ENCODE measurements at regions not wholly inside any gene's neighbourhood (a gene's known extent, or its start where the extent isn't known, plus 50 kb on each side); places are given as distances from the start of the nearest gene placed in this dataset.

DNA sequence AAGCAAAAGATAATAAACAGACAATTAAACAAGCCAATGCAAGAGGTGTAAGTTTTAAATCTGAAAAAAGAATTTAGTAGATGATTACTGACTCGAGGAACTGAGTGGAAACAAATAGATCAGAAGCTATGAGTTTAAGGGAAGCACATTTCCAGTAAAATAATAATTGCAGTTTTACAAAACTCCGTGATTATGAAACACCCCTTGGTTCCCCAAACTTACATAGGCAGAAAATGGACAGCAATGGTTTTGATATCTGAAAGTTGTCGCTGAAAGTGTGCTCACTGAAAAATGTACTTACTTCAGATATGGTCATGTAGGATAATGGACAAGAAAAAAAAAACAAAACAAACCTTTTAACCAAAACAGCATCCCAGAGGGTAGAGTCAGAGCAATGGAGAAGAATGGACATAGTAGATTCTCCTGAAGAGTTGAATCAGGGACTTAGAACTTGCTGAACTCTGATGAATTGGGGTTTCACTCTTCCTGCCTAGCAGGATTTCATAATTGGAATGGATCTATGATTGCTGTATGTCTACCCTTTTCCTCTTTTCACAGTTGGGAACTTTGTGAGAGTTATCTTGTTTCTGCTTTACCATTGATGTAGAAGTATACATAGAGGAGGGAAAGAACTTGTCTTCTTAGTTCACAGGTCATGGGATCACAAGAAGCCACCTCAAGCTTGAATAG lies 305.6 kb upstream of the ZEB2 start:
- Mint-ChIP-seq H3K9me3 (ENCODE audit: unreplicated experiment) (peaks cover 14% of the 10 kb centered on the region), H3K27me3 (ENCODE audit: insufficient read depth, unreplicated experiment) (no peaks in the 10 kb centered on the region), H3K4me3 (ENCODE audit: unreplicated experiment) (no peak overlapping the region), H3K36me3 (ENCODE audit: insufficient read depth, unreplicated experiment) (no peaks in the 10 kb centered on the region), H3K4me1 (ENCODE audit: insufficient read depth, unreplicated experiment) (no peaks in the 10 kb centered on the region), H3K27ac (ENCODE audit: low read depth, unreplicated experiment) (no peak overlapping the region)
- ChIA-PET POLR2A (no interaction called here), CTCF (interaction anchor here (0.5 to 0.6 kb wide), 2 partner anchors 38 to 226 kb away, joined by 3 to 5 read pairs; no protein-coding TSS in a partner anchor)
- no peak for DNase-seq (ENCODE audit: unreplicated experiment)
- BruUV-seq (replicated peaks): no TSS peak
- intact Hi-C loops (cut with micrococcal nuclease): no loop called here
- TF ChIP-seq, protein P1, sequence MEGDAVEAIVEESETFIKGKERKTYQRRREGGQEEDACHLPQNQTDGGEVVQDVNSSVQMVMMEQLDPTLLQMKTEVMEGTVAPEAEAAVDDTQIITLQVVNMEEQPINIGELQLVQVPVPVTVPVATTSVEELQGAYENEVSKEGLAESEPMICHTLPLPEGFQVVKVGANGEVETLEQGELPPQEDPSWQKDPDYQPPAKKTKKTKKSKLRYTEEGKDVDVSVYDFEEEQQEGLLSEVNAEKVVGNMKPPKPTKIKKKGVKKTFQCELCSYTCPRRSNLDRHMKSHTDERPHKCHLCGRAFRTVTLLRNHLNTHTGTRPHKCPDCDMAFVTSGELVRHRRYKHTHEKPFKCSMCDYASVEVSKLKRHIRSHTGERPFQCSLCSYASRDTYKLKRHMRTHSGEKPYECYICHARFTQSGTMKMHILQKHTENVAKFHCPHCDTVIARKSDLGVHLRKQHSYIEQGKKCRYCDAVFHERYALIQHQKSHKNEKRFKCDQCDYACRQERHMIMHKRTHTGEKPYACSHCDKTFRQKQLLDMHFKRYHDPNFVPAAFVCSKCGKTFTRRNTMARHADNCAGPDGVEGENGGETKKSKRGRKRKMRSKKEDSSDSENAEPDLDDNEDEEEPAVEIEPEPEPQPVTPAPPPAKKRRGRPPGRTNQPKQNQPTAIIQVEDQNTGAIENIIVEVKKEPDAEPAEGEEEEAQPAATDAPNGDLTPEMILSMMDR (IDR thresholded peaks at IDR 0.05; ENCODE audit: unreplicated experiment): no peak

DNA sequence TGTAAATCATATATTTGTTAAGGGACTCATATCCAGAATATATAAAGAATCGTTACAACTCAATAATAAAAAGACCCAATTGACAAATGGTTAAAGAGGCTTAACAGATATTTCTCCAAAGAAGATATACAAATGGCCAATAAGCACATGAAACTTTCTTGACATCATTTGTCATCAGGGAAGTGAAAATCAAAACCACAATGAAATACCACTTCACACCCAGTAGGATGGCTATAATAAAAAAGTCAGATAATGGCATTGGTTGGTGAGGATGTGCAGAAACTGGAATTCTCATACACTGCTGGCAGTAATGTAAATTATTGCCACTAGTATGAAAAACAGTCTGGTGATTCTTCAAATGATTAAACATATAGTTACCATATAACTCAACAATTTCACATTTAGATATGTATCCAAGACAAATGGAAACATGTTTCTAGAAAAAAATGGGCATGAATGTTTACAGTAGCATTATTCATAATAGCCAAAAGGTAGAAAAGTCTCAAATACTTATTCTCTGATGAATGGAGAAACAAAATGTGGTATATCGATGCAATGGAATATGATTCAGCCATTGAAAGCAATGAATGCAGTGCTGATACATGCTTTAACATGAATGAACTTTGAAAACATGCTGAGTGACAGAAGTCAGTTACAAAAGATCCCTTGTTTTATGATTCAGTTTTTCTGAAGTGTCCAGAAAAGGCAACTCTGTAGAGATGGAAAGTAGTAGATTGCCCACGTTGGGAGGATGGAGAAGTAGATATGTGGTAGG lies 304.6 kb upstream of the ZEB2 start:
- TF ChIP-seq, protein P1 (IDR thresholded peaks at IDR 0.05; ENCODE audit: unreplicated experiment): no peak
- Mint-ChIP-seq H3K27me3 (ENCODE audit: insufficient read depth, unreplicated experiment) (no peaks in the 10 kb centered on the region), H3K4me3 (ENCODE audit: unreplicated experiment) (no peak overlapping the region), H3K36me3 (ENCODE audit: insufficient read depth, unreplicated experiment) (no peaks in the 10 kb centered on the region), H3K9me3 (ENCODE audit: unreplicated experiment) (peaks cover 14% of the 10 kb centered on the region), H3K4me1 (ENCODE audit: insufficient read depth, unreplicated experiment) (no peaks in the 10 kb centered on the region), H3K27ac (ENCODE audit: low read depth, unreplicated experiment) (no peak overlapping the region)
- no peak for DNase-seq (ENCODE audit: unreplicated experiment)
- ChIA-PET CTCF (no interaction called here), POLR2A (no interaction called here)
- no TSS peak for BruUV-seq (replicated peaks)
- intact Hi-C loops (cut with micrococcal nuclease): no loop called here

DNA sequence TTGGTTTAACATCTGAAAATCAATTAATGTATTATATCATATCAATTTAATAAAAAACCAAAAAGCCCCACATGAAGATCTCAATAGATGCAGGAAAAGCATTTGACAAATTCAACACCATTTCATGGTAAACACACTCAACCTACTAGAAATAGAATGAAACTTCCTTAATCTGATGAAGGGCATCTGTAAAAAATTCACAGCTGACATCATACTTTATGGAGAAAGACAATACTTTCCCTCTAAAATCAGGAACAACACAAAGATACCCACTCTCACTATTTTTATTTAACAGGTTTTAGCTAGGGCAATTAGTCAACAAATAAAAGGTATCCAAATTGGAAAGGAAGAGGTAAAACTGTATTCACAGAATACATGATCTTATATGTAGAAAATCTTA lies 303.0 kb upstream of the ZEB2 start:
- H3K4me3 Mint-ChIP-seq (ENCODE audit: unreplicated experiment): no peak overlapping the region
- DNase-seq (ENCODE audit: unreplicated experiment): no peak
- BruUV-seq (replicated peaks): no TSS peak
- ChIA-PET POLR2A (no interaction called here), CTCF (no interaction called here)
- H3K27me3 Mint-ChIP-seq (ENCODE audit: insufficient read depth, unreplicated experiment): no peaks in the 10 kb centered on the region
- no peaks in the 10 kb centered on the region for H3K36me3 Mint-ChIP-seq (ENCODE audit: insufficient read depth, unreplicated experiment)
- H3K4me1 Mint-ChIP-seq (ENCODE audit: insufficient read depth, unreplicated experiment): no peaks in the 10 kb centered on the region
- H3K9me3 Mint-ChIP-seq (ENCODE audit: unreplicated experiment): peaks cover 14% of the 10 kb centered on the region
- no peak overlapping the region for H3K27ac Mint-ChIP-seq (ENCODE audit: low read depth, unreplicated experiment)
- intact Hi-C loops (cut with micrococcal nuclease): no loop called here
- TF ChIP-seq, protein P1 (IDR thresholded peaks at IDR 0.05; ENCODE audit: unreplicated experiment): no peak

DNA sequence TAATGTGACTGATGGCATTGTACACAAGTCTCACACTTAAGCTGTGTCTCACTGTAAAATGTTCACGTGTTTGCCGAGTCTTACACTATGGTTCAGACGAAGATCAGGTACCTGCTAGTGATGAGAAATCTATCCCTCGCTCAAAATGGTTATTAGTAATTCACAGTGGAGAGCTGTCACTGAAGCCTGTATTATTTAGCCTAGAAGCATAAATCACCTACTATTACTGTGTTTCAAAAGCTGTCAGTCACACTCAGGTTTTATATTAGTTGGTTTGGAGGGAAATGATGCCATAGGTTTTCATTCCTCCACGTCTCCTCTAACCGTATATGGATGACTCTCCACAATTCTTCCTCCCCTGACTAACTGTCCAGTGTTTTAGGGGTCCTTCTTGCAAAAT lies 292.4 kb upstream of the ZEB2 start:
- Mint-ChIP-seq H3K27ac (ENCODE audit: low read depth, unreplicated experiment) (no peak overlapping the region), H3K9me3 (ENCODE audit: unreplicated experiment) (no peaks in the 10 kb centered on the region), H3K4me3 (ENCODE audit: unreplicated experiment) (no peak overlapping the region), H3K4me1 (ENCODE audit: insufficient read depth, unreplicated experiment) (peaks cover 12% of the 10 kb centered on the region), H3K27me3 (ENCODE audit: insufficient read depth, unreplicated experiment) (no peaks in the 10 kb centered on the region), H3K36me3 (ENCODE audit: insufficient read depth, unreplicated experiment) (no peaks in the 10 kb centered on the region)
- POLR2A ChIA-PET: no interaction called here
- BruUV-seq (replicated peaks): no TSS peak
- DNase-seq (ENCODE audit: unreplicated experiment): no peak
- CTCF ChIA-PET: no interaction called here
- TF ChIP-seq, protein P1 (IDR thresholded peaks at IDR 0.05; ENCODE audit: unreplicated experiment): no peak
- intact Hi-C loops (cut with micrococcal nuclease): no loop called here

Measured in MCF 10A (cell line).